ENCODE measurements at regions not wholly inside any gene's neighbourhood (a gene's known extent, or its start where the extent isn't known, plus 50 kb on each side); places are given as distances from the start of the nearest gene placed in this dataset.

GRCh38 chr11:106277484-106277883 lies 200.0 kb downstream of the AASDHPPT start:
- no peak for DNase-seq
- Histone ChIP-seq H3K36me3 (replicated peaks; ENCODE audit: control insufficient read depth, insufficient read depth, low read length) (no peaks in the 10 kb centered on the region), H3K27me3 (ENCODE audit: control insufficient read depth, insufficient read depth, low read length) (no peaks in the 10 kb centered on the region), H3K4me3 (ENCODE audit: insufficient read depth, low read depth, low read length) (no peak overlapping the region)

GRCh38 chr11:106278391-106278790 lies 200.9 kb downstream of the AASDHPPT start:
- H3K36me3 ChIP-seq (replicated peaks; ENCODE audit: control insufficient read depth, insufficient read depth, low read length): no peaks in the 10 kb centered on the region
- no peak overlapping the region for H3K4me3 ChIP-seq (ENCODE audit: insufficient read depth, low read depth, low read length)
- no peaks in the 10 kb centered on the region for H3K27me3 ChIP-seq (ENCODE audit: control insufficient read depth, insufficient read depth, low read length)
- no peak for DNase-seq

GRCh38 chr11:106280036-106280435 lies 202.6 kb downstream of the AASDHPPT start:
- H3K4me3 ChIP-seq (ENCODE audit: insufficient read depth, low read depth, low read length): no peak overlapping the region
- H3K27me3 ChIP-seq (ENCODE audit: control insufficient read depth, insufficient read depth, low read length): no peaks in the 10 kb centered on the region
- no peaks in the 10 kb centered on the region for H3K36me3 ChIP-seq (replicated peaks; ENCODE audit: control insufficient read depth, insufficient read depth, low read length)
- no peak for DNase-seq

- Histone ChIP-seq H3K4me3 (ENCODE audit: insufficient read depth, low read depth, low read length) (no peak overlapping the region), H3K27me3 (ENCODE audit: control insufficient read depth, insufficient read depth, low read length) (no peaks in the 10 kb centered on the region), H3K36me3 (replicated peaks; ENCODE audit: control insufficient read depth, insufficient read depth, low read length) (no peaks in the 10 kb centered on the region)
- no peak for DNase-seq
Observed at GRCh38 chr11:106281455-106282173, 204.2 kb downstream of the AASDHPPT start.

- H3K27me3 ChIP-seq (ENCODE audit: control insufficient read depth, insufficient read depth, low read length): no peaks in the 10 kb centered on the region
- no peaks in the 10 kb centered on the region for H3K36me3 ChIP-seq (replicated peaks; ENCODE audit: control insufficient read depth, insufficient read depth, low read length)
- no peak overlapping the region for H3K4me3 ChIP-seq (ENCODE audit: insufficient read depth, low read depth, low read length)
- DNase-seq: no peak
Observed at GRCh38 chr11:106286881-106287504, 209.5 kb downstream of the AASDHPPT start.

- H3K4me3 ChIP-seq (ENCODE audit: insufficient read depth, low read depth, low read length): no peak overlapping the region
- H3K27me3 ChIP-seq (ENCODE audit: control insufficient read depth, insufficient read depth, low read length): no peaks in the 10 kb centered on the region
- no peaks in the 10 kb centered on the region for H3K36me3 ChIP-seq (replicated peaks; ENCODE audit: control insufficient read depth, insufficient read depth, low read length)
- DNase-seq: no peak
Observed at GRCh38 chr11:106288057-106288456, 210.6 kb downstream of the AASDHPPT start.

- H3K4me3 ChIP-seq (ENCODE audit: insufficient read depth, low read depth, low read length): no peak overlapping the region
- H3K27me3 ChIP-seq (ENCODE audit: control insufficient read depth, insufficient read depth, low read length): no peaks in the 10 kb centered on the region
- H3K36me3 ChIP-seq (replicated peaks; ENCODE audit: control insufficient read depth, insufficient read depth, low read length): no peaks in the 10 kb centered on the region
- no peak for DNase-seq
Observed at GRCh38 chr11:106288822-106289387, 211.4 kb downstream of the AASDHPPT start.

GRCh38 chr11:106292526-106292925 lies 215.1 kb downstream of the AASDHPPT start:
- no peak for DNase-seq
- H3K4me3 ChIP-seq (ENCODE audit: insufficient read depth, low read depth, low read length): no peak overlapping the region
- H3K27me3 ChIP-seq (ENCODE audit: control insufficient read depth, insufficient read depth, low read length): no peaks in the 10 kb centered on the region
- H3K36me3 ChIP-seq (replicated peaks; ENCODE audit: control insufficient read depth, insufficient read depth, low read length): no peaks in the 10 kb centered on the region

- no peaks in the 10 kb centered on the region for H3K27me3 ChIP-seq (ENCODE audit: control insufficient read depth, insufficient read depth, low read length)
- DNase-seq: no peak
- H3K36me3 ChIP-seq (replicated peaks; ENCODE audit: control insufficient read depth, insufficient read depth, low read length): no peaks in the 10 kb centered on the region
- no peak overlapping the region for H3K4me3 ChIP-seq (ENCODE audit: insufficient read depth, low read depth, low read length)
Observed at GRCh38 chr11:106295974-106296373, 218.5 kb downstream of the AASDHPPT start.

GRCh38 chr11:106302416-106302815 lies 225.0 kb downstream of the AASDHPPT start:
- Histone ChIP-seq H3K36me3 (replicated peaks; ENCODE audit: control insufficient read depth, insufficient read depth, low read length) (no peaks in the 10 kb centered on the region), H3K27me3 (ENCODE audit: control insufficient read depth, insufficient read depth, low read length) (no peaks in the 10 kb centered on the region), H3K4me3 (ENCODE audit: insufficient read depth, low read depth, low read length) (no peak overlapping the region)
- no peak for DNase-seq

- Histone ChIP-seq H3K27me3 (ENCODE audit: control insufficient read depth, insufficient read depth, low read length) (no peaks in the 10 kb centered on the region), H3K4me3 (ENCODE audit: insufficient read depth, low read depth, low read length) (no peak overlapping the region), H3K36me3 (replicated peaks; ENCODE audit: control insufficient read depth, insufficient read depth, low read length) (no peaks in the 10 kb centered on the region)
- DNase-seq: no peak
Observed at GRCh38 chr11:106304274-106304673, 226.8 kb downstream of the AASDHPPT start.

GRCh38 chr11:106305458-106305857 lies 228.0 kb downstream of the AASDHPPT start:
- DNase-seq: no peak
- Histone ChIP-seq H3K27me3 (ENCODE audit: control insufficient read depth, insufficient read depth, low read length) (no peaks in the 10 kb centered on the region), H3K36me3 (replicated peaks; ENCODE audit: control insufficient read depth, insufficient read depth, low read length) (no peaks in the 10 kb centered on the region), H3K4me3 (ENCODE audit: insufficient read depth, low read depth, low read length) (no peak overlapping the region)

GRCh38 chr11:106306942-106307341 lies 229.5 kb downstream of the AASDHPPT start:
- H3K4me3 ChIP-seq (ENCODE audit: insufficient read depth, low read depth, low read length): no peak overlapping the region
- no peak for DNase-seq
- H3K36me3 ChIP-seq (replicated peaks; ENCODE audit: control insufficient read depth, insufficient read depth, low read length): no peaks in the 10 kb centered on the region
- no peaks in the 10 kb centered on the region for H3K27me3 ChIP-seq (ENCODE audit: control insufficient read depth, insufficient read depth, low read length)

- no peak for DNase-seq
- no peaks in the 10 kb centered on the region for H3K27me3 ChIP-seq (ENCODE audit: control insufficient read depth, insufficient read depth, low read length)
- no peak overlapping the region for H3K4me3 ChIP-seq (ENCODE audit: insufficient read depth, low read depth, low read length)
- H3K36me3 ChIP-seq (replicated peaks; ENCODE audit: control insufficient read depth, insufficient read depth, low read length): no peaks in the 10 kb centered on the region
Observed at GRCh38 chr11:106309070-106309684, 231.7 kb downstream of the AASDHPPT start.

All from H7 (cell line).